Ovary (tissue), 7 donors: ENCODE measurements at regions not wholly inside any gene's neighbourhood (a gene's known extent, or its start where the extent isn't known, plus 50 kb on each side); places are given as distances from the start of the nearest gene placed in this dataset.

Experiments used
- DNase-seq, 5 donors: peaks; one replicate each; pipeline ENCODE4 v3.0.0-alpha.2; 2019 to 2020
- H3K27ac ChIP-seq, 2 donors: fragments of 200-600 bp; one replicate each; pipeline versions ENCODE4 v1.5.1 to v1.8.0; 2019 to 2022
- H3K27me3 ChIP-seq: fragments of 200-600 bp; one replicate; pipeline ENCODE4 v1.8.0; 2022
- H3K36me3 ChIP-seq: fragments of 200-600 bp; sonication (generic); one replicate; pipeline ENCODE4 v1.5.1; 2019
- H3K4me1 ChIP-seq: one replicate; pipeline ENCODE4 v1.8.1; 2013; ENCODE audit warnings: mild to moderate bottlenecking, moderate library complexity; ENCODE audit not compliant: insufficient read depth
- H3K4me3 ChIP-seq: fragments of 200-600 bp; sonication (generic); one replicate; pipeline ENCODE4 v1.5.1; 2017
- H3K9me3 ChIP-seq, 2 donors: fragments of 200-600 bp in 1 of 2; sonication (generic) in 1 of 2; one replicate each; pipeline versions ENCODE4 v1.5.1 to v1.8.1; 2013 to 2019; ENCODE audit warnings: mild to moderate bottlenecking in 1 of 2, moderate library complexity in 1 of 2
- EP300 ChIP-seq: sonication (generic); formaldehyde crosslinking; IDR thresholded peaks from one replicate; pipeline ENCODE4 v1.6.1; 2017; ENCODE audit warnings: antibody characterized with exemption
- POLR2A ChIP-seq: fragments of 450-650 bp; IDR thresholded peaks from one replicate; pipeline ENCODE4 v1.6.1; 2017; ENCODE audit warnings: antibody characterized with exemption, mild to moderate bottlenecking, moderate library complexity
- WGBS, 3 donors: extraction: QIAGEN DNeasy Blood & Tissue Kit in 1 of 3; methylation state at CpG; one replicate each; pipeline versions ENCODE4 v1.1.5 to v1.1.7; 2013 to 2017; 5-methylcytosine and 5-hydroxymethylcytosine counted together
- intact Hi-C, 4 donors: fragments of 100-400 bp; cut with DNase I; formaldehyde crosslinking; loops; one replicate each; pipeline versions ENCODE4 v1.11.0 to v1.15.1; 2022 to 2023
- TF ChIP-seq, protein P1 (sequence below), 3 donors: fragments of 450-650 bp in 2 of 3; fragments of 200-600 bp in 1 of 3; IDR thresholded peaks; one replicate each; pipeline versions ENCODE4 v1.5.1 to v1.8.0; 2016 to 2022; ENCODE audit warnings: antibody characterized with exemption in 3 of 3, mild to moderate bottlenecking in 1 of 3
- donor health status: DM: no; HTN: no; CAD: no; lungs with moderate emphysema.
- donor health status: DM: no; HTN: no; CAD: no.
- donor health status: Bipolar disorder and iron deficiency.
- donor health status: DM: no; HTN: no; CAD: no.
- donor health status: DM: yes; HTN: yes; CAD: no.

DNA sequence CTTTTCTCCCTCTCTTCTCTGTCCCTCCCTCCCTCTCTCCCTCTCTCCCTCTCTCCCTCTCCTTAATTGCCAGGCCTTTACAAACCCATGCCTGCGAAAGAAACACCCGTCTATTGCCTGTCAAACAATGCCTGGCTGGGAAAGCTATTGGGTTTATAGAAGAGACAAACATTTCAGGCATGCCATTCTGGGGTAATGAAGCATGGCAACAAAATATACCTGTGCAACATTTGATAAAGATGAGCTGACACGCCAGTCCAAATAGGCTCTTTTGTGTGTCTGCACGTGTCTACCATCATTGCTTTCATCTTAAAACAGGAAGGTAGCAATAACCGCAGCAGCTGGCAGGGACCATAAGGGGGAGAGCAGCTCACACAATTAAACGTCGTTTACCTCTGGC, 282.1 kb downstream of the ZNF516 start:
- Histone ChIP-seq H3K27ac (no peak overlapping the region), H3K27me3 (no peaks in the 10 kb centered on the region), H3K9me3 (no peaks in the 10 kb centered on the region), H3K4me1 (peaks cover 8% of the 10 kb centered on the region), H3K4me3 (no peak overlapping the region), H3K36me3 (no peaks in the 10 kb centered on the region)
- DNase-seq: no peak
- no peak for TF ChIP-seq EP300
- intact Hi-C loops: no loop called here
- WGBS, 3 donors: 49 to 60% (median 59%) methylated on average over 7 of the region's 7 CpGs

DNA sequence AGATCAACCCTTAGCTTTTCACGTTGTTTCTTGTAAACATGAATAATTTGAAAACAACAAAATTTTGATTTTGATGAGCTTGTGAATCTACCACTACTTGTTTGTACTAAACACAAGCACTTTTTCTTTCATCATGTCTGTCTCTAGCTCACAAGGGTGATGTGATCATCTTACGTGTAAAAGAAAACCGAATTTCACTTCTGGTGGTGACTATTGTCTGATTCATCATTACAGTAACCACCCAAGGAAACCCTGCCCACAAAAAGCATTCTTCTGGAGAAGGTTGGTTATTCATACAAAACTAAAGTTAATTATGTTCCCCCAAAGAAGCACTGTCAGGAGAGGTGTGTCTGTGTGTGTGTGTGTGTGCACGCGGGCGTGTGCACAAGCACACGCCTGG, 285.4 kb downstream of the ZNF516 start:
- intact Hi-C loops: no loop called here
- no peak for DNase-seq
- Histone ChIP-seq H3K4me1 (peaks cover 8% of the 10 kb centered on the region), H3K9me3 (no peaks in the 10 kb centered on the region), H3K4me3 (no peak overlapping the region), H3K27ac (no peak overlapping the region), H3K27me3 (no peaks in the 10 kb centered on the region), H3K36me3 (no peaks in the 10 kb centered on the region)
- TF ChIP-seq EP300: no peak
- no peak for TF ChIP-seq POLR2A
- TF ChIP-seq, protein P1, sequence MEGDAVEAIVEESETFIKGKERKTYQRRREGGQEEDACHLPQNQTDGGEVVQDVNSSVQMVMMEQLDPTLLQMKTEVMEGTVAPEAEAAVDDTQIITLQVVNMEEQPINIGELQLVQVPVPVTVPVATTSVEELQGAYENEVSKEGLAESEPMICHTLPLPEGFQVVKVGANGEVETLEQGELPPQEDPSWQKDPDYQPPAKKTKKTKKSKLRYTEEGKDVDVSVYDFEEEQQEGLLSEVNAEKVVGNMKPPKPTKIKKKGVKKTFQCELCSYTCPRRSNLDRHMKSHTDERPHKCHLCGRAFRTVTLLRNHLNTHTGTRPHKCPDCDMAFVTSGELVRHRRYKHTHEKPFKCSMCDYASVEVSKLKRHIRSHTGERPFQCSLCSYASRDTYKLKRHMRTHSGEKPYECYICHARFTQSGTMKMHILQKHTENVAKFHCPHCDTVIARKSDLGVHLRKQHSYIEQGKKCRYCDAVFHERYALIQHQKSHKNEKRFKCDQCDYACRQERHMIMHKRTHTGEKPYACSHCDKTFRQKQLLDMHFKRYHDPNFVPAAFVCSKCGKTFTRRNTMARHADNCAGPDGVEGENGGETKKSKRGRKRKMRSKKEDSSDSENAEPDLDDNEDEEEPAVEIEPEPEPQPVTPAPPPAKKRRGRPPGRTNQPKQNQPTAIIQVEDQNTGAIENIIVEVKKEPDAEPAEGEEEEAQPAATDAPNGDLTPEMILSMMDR (IDR thresholded peaks at IDR 0.05): no peak
- whole genome bisulfite sequencing, 3 donors: 88 to 92% (median 90%) methylated on average over 7 of the region's 7 CpGs

DNA sequence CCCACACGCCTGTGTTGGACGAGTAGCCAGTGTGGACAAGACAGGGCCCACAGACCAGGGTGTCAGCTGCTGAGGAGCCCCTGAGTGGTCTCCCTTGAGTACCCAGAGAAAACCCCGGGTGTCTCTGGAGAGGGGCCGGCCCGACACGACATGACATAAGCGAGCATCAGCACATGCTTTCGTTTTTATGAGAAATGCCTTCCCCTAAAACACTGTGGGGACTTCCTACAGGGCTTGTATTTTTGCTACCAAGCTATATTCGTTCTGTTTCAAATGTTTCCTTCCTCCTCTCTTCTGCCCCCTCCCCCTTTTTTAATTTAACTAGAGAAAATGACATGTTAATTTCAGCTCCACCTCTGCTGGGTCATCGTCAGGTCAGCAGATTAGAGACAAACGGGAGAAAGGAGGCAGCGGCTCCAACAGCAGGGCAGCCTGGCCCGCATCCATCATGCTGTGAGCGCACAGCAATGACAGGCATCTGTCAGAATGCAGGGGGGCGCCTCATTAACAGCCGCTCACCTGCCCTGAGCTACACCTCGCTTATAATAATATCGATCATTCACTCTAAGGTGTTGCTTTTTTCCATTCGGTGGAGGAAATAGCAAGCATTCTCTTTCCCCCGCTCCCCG, 286.2 kb downstream of the ZNF516 start:
- Histone ChIP-seq H3K9me3 (no peaks in the 10 kb centered on the region), H3K27ac (no peak overlapping the region), H3K4me3 (peak overlapping the region; percentile 5), H3K36me3 (no peaks in the 10 kb centered on the region), H3K27me3 (no peaks in the 10 kb centered on the region), H3K4me1 (peaks cover 8% of the 10 kb centered on the region)
- TF ChIP-seq POLR2A (no peak), EP300 (no peak)
- TF ChIP-seq, protein P1 (IDR thresholded peaks at IDR 0.05): no peak
- DNase-seq: no peak
- 43 to 51% (median 44%) methylated on average over 21 of the region's 21 CpGs for WGBS, 3 donors
- intact Hi-C loops: no loop called here

DNA sequence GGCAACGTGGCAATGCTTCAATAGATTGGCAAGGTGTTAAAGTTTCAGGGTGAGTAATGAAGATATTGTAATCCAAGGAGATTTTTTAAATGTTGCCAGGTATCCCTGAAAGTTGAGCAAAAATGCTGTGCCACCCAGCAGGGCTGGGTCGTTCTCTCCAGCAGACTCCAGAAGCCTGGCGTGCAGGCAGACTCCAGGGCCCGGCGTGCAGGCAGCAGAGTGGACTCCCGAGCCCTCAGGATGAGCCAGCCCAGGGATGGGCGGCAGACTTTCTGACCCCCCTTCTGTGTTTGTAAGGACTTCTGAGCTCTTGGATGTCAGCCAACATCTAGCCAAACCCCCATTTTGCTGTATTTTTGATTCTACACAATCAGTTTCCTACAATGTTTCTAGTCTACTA, 289.1 kb downstream of the ZNF516 start:
- no peak overlapping the region for H3K27ac ChIP-seq
- intact Hi-C loops: no loop called here
- WGBS, 3 donors: 89 to 95% (median 92%) methylated on average over 7 of the region's 7 CpGs
- no peaks in the 10 kb centered on the region for H3K36me3 ChIP-seq
- no peak for DNase-seq
- H3K27me3 ChIP-seq: no peaks in the 10 kb centered on the region
- TF ChIP-seq EP300 (no peak), POLR2A (no peak)
- TF ChIP-seq, protein P1 (IDR thresholded peaks at IDR 0.05): no peak
- H3K9me3 ChIP-seq: no peaks in the 10 kb centered on the region
- H3K4me1 ChIP-seq: peaks cover under 1% of the 10 kb centered on the region
- no peak overlapping the region for H3K4me3 ChIP-seq

DNA sequence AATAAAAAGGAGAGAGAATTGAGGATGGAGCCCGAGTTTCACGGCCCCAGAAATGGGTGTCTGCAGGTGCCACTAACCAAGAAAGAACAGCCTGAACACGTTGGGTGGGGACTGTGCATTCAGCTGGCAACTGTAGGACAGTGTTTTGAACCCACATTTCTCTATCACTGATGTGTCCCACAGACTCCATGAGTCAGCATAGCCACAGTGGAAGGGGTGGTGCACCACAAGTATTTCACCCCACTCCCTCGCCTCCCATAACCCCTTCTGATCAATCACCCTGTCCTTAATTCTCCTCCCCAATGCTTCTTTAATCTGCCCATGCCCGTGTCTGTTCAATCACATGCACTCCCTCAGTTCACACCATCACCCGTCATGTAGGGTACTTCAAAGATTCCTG, 291.5 kb downstream of the ZNF516 start:
- Histone ChIP-seq H3K4me1 (no peaks in the 10 kb centered on the region), H3K27ac (no peak overlapping the region), H3K4me3 (no peak overlapping the region), H3K36me3 (no peaks in the 10 kb centered on the region), H3K9me3 (no peaks in the 10 kb centered on the region), H3K27me3 (no peaks in the 10 kb centered on the region)
- 83 to 86% (median 85%) methylated on average over 6 of the region's 6 CpGs for WGBS, 3 donors
- intact Hi-C loops: no loop called here
- TF ChIP-seq POLR2A: no peak
- TF ChIP-seq EP300: no peak
- TF ChIP-seq, protein P1 (IDR thresholded peaks at IDR 0.05): no peak
- no peak for DNase-seq
